ENCODE measurements at regions not wholly inside any gene's neighbourhood (a gene's known extent, or its start where the extent isn't known, plus 50 kb on each side); places are given as distances from the start of the nearest gene placed in this dataset.

DNA sequence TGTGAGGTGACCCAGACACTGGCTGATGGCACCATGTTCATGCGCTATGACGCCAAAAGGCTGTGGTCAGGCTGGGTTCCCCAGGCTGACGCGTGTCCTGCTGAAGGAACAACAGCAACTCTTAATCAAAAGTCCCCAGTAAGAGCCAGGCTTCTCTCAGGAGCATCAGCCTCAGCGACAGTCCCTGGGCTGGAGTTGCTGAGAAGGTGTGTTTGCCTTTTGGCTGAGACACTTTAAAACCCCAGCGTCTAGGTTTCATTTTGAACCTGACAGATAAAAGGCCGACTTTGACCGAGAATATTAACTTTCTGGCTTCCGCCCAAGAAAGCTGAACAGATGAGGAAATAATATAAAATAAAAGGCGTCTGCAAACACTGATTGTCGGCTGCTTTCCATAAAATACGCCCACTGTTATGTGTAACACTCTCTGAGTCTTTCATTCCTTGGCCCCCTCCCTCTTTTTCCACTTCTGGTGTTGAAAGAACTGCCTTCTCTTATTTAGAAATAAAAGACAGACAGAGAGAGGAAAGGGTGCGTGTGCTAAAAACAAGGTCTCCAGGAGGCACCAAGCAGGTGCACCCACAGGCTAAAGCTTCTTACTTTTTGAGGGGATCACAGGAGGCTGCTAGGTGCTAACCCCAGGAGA, 373.6 kb downstream of the MID1IP1 start:
- DNase-seq (ENCODE audit: low spot score): no peak

DNA sequence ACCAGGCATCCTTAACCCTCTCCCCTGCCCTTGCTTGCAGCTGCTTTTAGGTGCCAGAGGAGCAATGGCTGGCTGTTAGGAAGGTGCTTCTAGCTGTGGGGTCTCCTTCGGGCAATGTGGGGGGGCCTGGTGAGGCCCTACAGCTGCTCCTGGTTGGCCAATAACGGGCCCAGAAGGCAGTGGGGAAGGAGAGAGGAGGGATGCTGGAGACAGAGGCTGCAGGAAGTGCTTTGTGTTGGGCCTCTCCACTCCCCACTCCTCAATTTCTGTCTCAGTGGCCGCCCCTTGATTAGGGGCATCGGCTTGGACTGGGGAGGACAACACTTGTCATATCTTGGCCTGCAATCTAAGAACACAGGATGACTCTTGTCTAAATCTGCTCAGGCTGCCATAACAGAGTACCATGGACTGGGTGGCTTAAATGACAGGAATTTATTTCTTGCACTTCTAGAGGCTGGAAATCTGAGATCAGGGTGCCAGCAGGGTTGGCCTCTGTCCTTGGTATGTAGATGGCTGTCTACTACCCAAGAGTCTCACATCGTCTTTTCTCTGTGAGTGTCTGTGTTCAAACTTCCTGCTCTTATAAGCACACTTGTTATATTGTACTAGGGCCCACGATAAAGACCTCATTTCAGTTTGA, 374.3 kb downstream of the MID1IP1 start:
- DNase-seq (ENCODE audit: low spot score): no peak

DNA sequence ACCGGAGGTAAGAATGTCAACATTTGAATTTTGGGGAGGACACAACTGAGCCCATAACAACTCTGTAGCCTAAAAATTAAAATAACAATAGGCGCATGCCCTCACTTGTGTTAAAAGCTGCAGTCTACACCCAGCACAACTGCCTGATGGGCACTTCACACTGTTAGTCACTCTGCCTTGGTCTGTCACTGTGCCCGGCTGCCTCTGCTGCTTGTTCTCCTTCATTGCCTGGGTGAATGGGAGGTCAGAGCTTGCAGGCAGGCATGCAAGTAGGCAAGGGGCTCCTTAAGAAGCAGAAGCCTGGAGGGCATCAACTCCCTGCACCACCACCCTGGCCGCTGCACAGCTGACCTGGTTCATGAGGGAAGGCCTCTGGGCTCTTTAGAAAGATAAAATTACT, 374.8 kb downstream of the MID1IP1 start:
- DNase-seq (ENCODE audit: low spot score): no peak

DNA sequence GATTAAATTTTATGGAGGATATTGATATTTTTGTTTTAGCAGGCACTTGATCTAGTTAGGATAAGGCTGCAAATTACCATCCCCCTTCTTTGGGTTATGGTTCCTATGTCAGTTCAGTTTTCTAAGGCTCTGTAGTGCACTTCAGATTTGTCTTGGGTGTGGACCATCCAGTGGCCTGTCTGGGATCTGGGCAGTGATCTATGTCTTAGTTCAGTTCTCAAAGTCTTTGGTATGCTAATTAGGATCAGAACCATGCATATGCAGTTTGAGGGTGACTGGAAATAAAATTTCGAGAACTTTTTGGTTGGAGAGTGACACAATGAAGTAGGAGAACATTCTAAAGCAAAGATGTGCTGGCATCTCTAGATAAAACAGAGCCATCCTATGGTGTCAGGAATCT, 388.2 kb downstream of the MID1IP1 start:
- DNase-seq (ENCODE audit: low spot score): no peak

DNA sequence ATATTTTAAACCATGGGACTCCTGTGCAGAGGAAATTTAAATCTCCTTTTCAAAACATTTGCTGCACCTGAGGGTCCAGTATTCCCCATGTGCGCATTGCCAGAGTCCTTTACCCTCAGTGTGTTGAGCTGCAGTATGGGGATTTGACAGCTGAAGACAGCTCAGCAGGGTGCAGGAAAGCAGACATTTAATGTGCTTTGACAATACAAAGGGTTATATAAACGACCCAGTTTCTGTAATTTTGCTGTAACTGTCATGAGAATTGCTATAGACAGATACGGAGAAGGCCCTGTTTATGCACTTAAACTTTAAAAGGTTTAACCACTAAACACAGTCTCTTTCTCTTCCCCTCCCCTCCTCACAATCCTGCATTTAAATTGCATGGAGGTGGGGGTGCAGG, 393.4 kb downstream of the MID1IP1 start:
- no peak for DNase-seq (ENCODE audit: low spot score)

DNA sequence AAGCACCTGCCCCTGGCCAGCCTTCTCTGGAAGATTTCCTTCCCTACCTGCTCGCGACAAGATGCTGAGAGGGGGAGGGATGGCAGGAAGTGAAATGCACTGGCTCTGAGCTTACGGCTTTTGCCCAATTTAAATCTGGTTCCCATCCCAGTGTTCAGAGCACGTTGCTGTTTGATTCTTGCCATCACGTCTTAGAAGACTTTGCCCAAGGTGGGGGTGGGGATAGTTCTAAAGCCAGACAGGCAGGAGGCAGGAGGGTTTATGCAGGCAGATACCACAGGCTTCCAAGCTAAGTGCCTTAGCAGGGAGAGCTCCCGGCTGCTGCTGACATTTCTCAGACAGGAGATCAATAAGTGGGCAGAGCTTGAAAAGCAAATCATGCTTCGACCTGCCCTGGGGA, 393.9 kb downstream of the MID1IP1 start:
- DNase-seq (ENCODE audit: low spot score): no peak

DNA sequence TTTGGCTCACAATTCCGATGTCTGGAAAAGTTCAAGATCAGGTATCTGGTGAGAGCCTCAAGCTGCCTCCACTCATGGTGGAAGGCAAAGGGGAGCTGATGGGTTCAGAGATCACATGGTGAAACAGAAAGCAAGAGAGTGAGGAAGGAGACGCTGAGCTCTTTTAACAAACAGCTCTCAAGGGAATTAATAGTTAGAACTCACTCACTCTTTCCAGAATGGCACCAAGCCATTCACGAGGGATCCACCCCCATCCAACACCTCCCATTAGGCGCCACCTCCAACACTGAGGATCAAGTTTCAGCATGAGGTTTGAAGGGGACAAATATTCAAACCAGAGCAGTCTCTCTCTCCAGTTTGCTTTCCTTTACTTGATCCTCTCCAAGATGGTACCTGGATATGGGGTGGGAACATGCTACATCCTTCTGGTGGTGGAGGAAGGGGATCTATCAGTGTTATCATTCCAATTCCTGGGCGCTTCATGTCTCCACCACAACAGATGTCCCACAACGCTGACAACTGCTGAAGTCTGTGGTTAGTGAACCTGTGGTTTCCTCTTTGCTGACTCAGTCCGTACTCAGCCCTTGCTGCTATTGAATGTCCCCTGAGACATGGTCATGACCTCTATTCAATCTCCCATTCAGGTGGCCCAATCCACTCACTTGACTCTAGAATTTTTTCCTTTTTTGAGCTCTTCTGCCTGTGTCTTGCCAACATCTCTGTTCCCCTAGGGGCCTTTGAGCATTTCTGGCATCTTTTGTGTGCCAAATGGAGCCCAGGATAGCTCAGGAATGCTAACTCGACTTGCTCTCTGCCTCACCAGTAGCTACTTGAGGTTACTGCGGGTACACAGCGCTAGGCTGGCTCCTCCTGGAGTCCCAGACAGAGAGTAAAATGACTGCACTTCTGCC, 395.2 kb downstream of the MID1IP1 start:
- DNase-seq (ENCODE audit: low spot score): no peak

DNA sequence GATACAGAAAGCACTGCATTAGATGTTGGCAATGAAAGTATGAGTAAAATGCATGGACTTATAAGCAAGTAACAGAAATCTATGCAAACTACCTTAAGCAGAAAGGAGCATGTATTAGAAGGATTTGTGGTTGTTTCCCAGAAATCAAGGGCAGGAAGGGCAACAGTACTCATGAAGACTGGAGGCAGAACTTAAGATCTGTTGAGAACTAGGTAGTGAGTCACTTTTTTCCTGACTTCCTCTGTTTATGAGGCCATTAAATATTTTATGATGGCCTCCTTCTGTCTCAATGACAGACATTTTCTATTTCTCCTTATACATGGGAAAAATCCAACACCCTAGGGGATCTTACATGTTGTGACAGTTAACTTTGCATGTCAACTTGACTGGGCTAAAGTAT, 398.2 kb downstream of the MID1IP1 start:
- no peak for DNase-seq (ENCODE audit: low spot score)

DNA sequence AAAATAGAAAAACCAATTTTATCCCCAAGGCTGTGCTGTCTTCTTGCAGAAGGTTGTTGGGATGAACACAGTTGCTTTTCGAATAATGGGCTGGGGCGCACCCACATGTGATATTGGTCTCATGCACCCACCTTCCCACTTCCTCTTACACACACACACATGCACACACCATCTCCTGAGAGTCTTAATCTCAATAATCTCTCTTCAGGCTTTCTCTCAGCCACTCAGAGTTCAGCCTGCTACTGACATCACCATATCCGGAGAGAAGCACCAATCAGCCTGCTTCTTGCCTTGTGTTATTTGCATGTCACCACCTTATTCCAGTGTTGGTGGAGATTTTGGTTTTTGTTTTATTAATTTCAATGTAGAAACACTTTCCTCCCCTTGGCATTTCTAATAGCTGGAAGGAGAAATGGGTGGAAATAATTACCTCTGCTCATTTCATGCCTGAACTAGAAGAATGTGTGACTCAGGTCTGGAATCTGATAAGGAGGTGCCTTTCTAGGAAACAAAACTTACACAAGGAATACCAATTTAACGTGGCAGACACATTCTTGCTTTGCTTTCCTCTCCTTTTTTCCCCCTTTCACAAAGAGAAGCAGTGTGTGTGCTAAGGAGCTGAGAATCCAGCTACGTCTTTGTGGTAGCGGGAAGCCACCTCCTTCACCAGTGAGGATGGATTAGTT, 400.2 kb downstream of the MID1IP1 start:
- DNase-seq (ENCODE audit: low spot score): no peak

DNA sequence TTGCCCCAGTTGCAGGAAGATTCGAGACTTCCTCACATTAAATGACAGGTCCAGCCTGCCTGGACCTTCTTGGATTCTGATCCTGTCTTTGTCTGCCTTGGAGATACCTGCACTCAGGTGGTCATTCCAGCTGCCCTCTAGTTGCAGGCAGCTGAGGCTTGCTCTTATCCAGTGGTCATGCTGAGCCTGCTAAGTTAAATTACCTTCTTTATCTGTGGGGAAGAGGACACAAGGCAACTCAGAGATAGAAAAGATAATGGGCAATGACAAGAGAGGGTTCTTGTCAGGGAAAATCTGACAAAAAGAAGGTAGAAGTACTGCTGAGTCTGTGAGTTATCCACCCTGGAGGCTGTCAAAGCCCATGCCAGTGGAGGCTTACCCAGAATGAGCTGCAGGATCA, 401.4 kb downstream of the MID1IP1 start:
- DNase-seq (ENCODE audit: low spot score): no peak

DNA sequence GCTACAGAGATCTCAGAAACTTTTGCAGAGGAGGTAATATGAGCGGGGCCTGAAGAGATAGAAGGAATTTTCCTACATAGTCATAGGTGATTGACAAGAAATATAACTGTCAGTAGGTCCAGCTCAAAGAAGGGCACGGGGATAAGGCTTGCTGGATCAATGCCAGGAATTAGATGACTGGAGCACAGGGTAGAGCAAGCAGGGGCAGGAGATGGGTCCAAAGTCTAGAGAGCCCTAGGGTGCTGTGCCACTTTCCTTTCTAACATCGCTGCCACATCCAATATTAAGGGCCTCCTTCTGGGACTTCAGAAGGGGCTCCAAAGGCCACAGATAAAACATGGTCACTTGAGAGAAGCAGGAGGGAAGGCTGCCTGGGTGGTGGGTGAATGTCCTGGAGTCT, 402.2 kb downstream of the MID1IP1 start:
- no peak for DNase-seq (ENCODE audit: low spot score)

DNA sequence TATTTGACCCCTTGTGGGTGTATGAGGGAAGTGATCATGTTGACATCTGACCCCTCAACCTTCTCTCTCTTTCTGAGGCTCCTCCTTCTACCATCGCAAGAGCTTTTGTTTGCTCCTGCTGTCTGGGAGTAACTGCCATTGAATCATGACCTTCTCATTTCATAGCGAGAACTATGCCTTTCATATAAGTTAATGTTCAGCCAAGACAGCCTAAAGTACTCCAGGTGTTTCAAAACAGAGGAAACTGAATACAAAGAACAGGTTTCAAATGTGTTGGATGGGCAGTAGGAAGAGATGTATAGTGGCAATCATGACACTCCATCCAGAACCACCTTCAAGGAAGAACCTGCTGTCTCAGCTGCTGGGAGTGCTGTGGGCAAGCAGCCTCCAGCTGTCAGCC, 403.1 kb downstream of the MID1IP1 start:
- no peak for DNase-seq (ENCODE audit: low spot score)

DNA sequence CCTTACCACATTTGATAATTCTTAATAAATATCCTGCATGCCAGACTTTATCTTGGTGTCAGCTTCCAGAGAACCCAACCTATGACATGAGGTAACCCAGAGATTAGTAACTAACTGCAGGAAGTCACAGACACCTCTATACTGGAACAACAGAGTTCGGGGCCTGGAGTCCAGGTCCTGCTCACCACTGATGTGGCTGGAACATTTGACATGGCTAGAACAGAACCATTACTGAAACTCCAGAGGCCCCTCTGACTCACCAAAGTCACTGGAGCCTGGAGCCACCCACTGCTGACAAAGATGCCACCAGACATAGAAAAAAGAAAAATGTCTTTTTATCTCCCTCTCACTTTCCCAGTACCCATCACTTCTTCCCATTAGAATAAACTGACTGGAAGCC, 403.7 kb downstream of the MID1IP1 start:
- DNase-seq (ENCODE audit: low spot score): no peak

DNA sequence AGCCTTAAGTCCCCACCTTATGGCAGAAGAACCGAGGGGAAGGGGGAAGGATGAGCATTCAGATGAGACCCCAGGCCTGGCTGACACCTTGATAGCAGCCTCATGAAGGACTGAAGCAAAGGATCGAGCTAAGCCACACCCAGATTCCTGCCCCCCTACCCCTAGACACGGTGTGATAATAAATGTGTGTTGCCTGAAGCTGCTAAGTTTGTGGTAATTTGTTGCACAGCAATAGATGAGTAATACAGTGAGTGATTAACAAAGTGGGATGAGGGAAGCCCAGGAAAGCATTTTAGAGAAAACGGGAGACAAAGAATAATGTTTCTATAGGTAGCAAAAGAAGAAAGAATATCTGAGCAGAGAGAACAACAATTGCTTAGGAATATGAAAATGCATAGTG, 404.2 kb downstream of the MID1IP1 start:
- DNase-seq (ENCODE audit: low spot score): no peak

DNA sequence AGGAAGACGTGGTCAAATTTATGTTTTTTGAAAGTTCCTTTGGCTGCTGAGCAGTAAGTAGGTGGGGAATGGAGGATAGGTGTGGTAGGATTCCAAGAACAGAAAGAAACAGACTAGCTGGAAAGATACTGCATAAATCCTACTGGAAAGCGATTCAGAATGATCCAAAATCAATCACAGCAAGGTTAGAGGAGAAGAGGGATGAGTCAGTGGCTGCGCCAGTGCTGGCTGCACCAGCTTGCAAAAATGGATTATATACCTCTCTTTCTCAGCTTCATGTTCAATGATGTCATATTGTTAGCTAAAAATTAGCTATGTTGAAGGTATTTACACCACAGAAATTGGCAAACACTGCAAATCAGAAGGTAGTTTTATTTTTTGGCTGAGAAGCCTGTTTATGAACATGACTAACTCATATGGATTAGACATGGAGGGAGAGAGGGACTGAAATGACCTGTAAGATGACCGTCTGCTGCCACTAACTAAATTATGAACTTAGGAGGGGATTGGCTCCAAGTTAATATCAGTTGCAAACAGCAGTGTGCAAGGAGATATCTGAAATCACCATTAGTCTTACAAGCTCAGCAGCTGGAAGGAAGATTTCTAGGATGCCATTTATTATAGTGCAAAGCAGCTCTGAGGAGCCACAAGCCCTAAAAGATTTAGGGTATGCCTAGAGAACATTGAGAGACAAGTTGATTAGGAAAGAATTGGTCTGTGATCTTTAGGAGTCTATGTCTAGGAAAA, 405.3 kb downstream of the MID1IP1 start:
- DNase-seq (ENCODE audit: low spot score): no peak

DNA sequence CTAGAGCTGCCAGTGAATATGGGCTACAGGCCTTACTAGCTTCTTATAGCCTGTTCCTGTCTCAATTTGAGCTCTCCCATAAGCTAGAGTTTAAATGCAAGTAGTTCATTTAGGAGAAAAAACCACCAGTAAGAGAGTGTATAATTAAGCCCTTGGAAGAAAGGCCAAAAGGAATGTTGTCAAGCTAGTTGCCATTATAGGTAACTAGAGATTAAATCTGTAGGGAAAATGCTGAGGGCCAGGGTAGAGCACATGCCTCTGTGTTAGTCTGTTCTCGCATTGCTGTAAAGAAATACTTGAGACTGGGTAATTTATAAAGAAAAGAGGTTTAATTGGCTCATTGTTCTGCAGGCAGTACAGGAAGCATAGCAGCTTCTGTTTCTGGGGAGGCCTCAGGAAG, 410.2 kb downstream of the MID1IP1 start:
- DNase-seq (ENCODE audit: low spot score): no peak

DNA sequence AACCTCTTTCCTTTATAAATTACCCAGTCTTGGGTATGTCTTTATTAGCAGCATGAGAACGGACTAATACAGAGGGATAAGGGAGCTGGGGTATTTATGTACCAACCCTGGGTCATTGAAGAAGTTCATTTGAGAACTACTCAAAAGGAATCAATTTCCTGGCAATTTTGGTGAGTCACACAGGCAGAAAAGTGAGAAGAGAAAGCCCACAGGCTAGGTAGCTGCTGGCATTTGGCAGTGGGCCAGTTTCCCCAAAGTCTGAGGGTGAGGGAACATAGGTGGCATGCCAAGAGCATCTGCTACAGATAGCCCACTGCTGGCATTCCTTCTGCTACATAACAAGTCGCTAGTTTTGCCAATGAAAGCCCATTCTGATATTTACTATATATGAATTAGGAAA, 411.2 kb downstream of the MID1IP1 start:
- DNase-seq (ENCODE audit: low spot score): no peak

DNA sequence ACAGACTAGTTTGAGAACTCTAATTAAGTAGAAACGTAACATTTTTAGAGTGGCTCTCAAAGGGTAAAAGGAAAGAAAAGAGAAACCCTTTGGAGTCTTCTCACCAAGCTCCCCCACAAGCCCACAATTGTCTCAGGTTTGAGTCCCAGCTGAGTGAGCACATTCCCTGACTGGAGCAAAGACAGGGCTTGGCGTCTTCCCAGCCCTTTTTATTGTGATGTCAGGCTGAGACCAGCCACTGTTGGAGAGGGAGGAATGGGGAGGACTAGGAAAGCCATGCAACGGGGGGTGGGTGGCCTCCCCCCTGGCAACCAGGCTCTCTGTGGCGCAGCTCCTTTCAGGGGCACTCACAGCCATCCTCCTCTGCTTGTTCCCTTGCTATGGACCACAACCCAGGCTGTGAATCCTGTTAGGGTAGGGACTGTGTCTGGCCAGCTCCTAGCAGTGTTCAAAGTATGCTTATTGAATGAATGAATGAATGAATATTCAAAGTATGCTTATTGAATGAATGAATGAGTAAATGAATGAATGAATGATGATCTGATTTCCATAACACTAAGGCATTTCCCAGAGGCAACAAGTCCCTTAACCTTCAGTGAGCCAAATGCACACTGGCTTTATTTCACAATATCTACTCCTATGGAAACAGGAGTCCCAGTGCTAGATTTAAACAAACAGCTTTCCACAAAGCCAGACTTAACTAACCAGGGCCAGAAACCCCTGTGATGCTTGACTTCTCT, 413.3 kb downstream of the MID1IP1 start:
- DNase-seq (ENCODE audit: low spot score): peak; percentile 62

DNA sequence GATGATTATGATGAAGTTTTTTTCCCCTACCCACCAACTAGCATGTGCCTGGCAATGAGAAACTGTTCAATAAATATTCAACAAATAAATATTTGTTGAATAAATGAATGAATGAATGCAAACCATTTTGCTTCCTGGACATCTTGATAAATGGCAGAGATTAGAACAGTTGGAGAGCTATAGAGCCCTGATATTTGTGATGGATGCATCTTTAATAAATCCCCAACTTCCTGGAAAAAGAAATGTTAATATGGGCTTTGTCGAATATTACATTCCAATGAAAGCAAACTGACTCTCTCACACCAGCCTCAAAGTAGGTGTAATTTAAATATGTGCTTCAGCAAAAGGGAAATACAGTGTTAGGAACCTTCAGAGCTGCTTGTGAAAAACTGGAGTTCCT, 419.7 kb downstream of the MID1IP1 start:
- no peak for DNase-seq (ENCODE audit: low spot score)

DNA sequence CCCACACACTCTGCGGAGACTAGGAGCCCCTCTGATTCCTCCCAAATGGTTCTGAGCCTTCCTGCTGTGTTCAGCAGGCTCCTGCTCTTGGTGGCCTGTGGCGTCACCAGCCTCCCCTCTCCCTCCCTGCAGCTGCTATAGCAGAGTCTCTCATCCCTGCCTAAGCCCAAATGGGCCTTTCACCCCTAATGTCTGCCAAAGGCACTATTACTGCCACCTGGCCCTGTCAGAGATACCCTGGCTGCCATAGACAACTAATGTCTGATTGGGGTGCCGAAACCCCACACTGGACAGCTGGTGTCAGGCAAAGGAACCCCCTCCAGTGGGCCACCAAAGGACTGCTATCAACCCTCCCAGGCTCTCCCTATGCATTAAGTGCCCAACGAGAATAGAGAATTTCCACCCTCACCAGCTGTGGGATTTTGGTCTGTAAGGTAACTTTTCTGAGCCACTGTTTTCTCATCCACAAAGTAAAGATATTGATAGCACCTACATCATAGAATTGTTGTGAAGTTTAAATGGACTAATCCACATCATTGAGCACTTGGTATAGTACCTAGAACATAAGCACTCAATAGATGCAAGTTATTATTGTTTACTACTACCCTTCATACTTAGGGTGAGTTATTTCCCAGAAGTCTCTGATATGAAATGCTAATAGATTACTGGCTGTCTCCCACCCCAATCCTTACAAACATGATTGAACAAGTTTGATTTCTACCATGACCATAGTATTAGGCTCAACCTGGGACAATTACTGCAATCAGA, 421.3 kb downstream of the MID1IP1 start:
- no peak for DNase-seq (ENCODE audit: low spot score)
